HG03103 (cell line): ENCODE measurements at regions not wholly inside any gene's neighbourhood (a gene's known extent, or its start where the extent isn't known, plus 50 kb on each side); places are given as distances from the start of the nearest gene placed in this dataset.

Experiments
- ATAC-seq: cut with Tn5 transposase; IDR thresholded peaks from one replicate; pipeline ENCODE4 v1.9.1; 2021; ENCODE audit warnings: low read depth; ENCODE audit not compliant: unreplicated experiment

DNA sequence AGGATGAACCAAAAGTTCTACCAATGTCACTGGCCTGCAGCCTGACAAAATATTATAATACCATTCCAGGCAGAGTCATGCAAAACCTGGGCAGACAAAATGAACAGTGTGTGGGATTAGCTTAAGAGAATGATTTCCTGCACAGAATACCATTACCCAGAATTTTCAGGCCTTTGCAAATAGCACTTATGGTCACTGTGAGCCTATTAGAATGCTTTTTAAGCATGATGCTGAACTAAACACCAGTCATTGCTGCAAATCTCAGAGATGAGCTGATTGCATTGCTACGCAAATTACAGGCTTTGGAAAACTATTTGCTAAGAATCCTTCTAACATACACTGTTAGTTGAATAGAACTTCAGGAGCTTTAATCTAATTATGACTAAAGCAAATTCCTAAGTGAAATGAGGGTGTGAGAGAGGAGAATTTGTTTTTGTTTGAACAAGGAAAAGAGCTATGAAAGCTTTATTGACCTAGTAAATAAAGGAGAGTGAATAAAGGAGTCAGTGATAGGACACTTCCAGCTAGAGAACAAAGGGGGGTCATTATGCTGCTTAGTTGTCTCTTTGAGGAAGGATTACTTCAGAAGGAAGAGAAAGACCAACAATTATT lies 398.8 kb downstream of the HS3ST3B1 start:
- ATAC-seq = no peak

DNA sequence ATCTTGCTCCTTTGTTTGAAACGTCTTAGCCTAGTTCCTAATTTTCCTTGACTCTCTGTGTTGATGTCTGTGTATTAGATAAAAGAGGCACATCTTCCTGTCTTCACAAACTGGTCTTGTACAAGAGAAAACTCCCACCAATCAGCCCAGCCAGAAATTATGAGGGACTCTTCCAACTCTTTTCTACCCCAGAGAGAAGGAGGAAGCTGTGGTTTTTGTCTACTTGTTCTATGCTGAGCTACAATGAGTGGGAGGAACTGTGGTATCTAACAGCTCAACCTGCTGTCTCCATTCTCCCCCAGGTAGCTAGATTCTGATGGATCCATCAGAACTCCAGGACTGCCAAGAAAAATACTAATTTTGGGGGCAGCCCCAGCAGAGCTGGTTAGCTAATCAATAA lies 392.5 kb downstream of the HS3ST3B1 start:
- ATAC-seq = no peak

DNA sequence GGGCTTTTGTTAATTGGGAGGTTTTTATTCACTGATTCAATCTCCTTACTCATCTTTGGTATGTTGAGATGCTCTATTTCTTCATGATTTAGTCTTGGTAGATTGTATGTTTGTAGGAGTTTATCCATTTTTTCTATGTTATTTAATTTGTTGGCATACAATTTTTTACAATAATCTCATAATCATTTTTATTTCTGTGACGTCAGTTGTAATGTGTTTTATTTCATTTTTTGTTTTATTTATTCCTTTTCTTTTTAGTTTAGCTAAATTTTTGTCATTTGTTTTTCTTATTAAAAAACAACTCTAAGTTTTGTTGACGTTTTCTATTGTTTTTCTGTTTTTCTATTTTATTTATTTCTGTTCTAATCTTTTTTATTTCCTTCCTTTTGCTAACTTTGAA lies 389.8 kb downstream of the HS3ST3B1 start:
- ATAC-seq = no peak

DNA sequence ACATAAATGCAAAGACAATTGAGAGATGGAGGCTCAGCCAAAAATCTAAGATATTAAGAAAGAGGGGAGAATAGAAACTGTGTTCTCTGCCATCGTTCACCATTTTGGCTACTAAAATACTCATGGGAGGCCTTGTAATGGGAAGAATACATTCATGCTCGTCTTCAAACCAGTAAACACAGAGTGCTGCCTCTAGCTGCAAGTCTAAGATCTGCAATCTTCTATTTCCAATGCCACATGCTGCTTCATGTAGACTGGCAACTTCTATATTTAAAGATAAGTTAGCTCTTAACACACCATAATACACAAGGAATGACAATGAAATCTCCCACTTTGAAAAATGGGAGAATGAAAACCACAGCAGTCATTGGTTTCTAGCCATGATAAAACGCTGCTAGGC lies 387.3 kb downstream of the HS3ST3B1 start:
- no peak for ATAC-seq

DNA sequence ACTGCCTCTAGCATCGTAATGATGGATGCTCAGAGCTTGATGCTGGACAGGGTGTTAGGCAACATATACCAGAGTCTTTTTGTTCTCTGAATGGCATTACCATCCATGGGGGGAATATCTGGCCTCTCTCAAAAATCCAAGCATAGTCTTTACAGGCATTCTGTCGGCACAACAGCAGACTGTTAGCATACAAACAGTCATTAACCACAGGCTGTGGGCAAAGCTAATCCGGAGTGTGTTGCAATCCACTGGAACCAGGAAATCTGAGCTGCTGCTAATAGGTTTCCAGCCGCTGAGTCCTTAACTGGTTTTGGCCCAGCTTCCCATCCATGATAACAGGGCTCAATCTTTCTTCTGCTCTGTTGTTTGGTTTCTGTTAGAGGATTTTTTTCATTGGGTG lies 371.9 kb downstream of the HS3ST3B1 start:
- ATAC-seq = no peak

DNA sequence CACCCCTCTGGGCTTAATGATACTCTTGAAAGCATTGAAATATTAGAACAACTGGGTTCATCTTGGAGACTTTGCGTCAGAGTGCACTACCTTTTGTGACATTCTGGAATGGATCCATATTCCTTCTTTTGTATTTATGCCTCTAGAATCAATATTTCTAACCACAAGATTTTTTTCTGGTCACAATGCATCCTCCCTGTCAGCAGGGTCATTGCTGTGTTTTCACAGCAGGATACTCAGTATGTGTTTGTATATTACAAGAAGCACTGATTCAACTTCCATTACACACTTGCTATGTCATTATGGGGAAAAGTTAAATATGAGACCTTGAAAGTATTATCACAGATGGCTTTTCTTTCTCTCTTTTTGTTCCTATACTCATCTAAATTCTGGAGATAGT lies 370.0 kb downstream of the HS3ST3B1 start:
- ATAC-seq = no peak

DNA sequence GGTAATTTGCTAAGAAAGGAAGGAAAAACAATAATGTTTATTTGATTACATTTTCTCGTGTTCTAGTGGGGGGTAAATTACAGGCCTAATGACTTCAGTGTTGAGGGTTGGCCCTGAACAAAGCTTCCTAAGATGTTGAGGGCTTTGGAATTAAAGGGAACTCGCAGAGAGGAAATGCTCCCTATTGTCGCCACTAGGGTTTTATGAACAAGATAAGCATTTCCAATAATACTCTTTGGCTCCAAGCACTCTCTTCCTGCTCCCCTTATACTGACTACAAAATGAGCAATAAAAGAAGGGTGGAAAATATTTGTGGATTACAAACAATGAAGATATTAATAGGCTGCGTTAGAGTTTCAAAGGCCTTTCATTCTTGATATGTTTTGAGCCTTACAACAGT lies 363.6 kb downstream of the HS3ST3B1 start:
- ATAC-seq = no peak

DNA sequence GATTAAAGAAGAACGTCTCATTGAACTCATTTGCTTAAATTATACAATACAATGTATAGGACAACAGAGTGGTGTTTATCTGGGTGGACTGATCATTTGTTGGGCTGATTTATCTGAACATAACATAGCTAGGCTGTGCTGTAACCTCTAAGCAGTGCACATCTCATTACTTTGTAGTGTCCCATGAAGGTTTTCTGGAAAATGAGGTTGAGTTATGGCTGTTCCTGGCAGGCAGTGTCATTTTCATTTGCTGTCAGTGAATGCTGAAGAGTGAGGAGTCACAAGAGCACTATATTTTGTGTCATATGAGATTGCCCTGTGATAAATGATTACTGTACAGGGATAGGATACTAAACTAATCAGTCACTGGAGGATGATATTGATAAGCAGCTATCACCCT lies 340.2 kb downstream of the HS3ST3B1 start:
- no peak for ATAC-seq

DNA sequence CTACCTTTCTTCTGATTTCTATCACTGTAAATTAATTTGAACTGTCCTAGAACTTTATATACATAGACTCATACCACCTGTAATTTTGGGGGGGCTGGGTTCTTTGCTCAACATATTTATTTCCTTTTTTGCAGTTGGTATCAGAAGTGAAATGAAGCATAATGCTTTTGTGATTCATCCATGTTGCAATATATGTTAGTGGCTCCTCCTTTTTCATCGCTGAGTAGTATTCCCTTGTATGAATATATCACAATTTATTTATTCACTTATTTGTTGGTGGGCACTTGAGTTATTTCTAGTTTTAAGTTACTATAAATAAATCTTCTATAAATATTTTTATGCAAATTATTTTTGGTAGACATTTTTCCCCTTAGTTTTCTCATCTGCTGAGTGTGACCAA lies 336.4 kb downstream of the HS3ST3B1 start:
- no peak for ATAC-seq

DNA sequence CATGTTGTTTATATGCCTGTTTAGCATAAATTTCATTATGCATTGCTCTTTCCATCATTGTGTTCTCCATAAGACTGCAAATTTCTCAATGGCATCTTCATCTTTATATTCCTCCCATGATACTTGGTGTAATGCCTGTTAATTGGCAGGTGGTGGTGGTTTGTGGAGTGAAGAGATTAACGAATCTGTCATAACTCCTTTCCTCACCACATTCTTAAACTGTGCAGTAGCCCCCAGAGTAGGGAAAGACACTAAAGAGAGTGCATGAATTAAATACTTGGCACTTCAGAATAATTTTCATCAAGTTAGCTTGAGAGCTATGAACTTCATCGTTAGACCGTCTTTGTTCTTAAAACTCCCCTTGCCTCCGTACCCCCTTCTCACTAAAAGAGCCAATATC lies 329.7 kb downstream of the HS3ST3B1 start:
- no peak for ATAC-seq

DNA sequence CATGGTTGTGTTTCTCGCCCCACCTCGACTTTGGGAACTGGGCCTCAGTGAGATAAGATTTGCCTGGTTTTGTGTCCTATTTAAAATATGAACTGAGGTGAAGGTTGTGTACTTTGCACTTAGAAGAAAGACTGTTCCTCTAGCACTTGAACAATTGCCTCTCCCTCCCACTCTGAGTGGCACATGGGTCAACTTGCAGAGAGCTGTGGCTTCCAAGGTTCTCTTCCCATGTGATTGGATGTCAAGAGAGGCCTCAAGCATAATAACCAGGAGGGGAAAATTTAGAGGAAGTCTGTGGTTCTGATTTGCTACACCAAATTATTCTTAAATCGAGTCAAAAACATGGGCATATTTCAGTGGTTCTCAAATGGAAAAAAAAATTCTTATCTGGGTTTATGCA lies 329.2 kb downstream of the HS3ST3B1 start:
- ATAC-seq = no peak

DNA sequence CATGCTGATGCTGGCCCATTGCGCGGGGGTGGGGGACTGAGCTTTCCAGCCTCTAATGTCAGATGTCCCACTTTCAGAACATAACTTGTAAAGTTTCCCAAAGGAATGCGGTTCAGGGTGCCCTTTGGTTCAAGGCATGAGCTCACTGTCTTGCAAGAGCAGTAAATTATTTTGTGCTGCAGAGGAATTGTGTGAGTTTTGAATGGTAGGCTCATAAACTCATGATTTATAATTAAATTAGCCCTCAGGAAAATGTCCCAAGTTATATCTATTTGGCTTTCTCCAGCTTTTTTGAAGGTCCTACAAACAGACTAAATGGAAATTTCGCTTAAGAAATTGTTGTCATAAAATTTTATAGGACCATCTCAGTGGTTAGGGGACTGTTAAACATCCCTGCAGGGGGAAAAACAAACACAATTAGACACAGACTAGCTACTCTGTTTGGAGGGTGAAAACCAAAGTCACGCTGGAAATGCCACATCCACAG lies 321.8 kb downstream of the HS3ST3B1 start:
- no peak for ATAC-seq

DNA sequence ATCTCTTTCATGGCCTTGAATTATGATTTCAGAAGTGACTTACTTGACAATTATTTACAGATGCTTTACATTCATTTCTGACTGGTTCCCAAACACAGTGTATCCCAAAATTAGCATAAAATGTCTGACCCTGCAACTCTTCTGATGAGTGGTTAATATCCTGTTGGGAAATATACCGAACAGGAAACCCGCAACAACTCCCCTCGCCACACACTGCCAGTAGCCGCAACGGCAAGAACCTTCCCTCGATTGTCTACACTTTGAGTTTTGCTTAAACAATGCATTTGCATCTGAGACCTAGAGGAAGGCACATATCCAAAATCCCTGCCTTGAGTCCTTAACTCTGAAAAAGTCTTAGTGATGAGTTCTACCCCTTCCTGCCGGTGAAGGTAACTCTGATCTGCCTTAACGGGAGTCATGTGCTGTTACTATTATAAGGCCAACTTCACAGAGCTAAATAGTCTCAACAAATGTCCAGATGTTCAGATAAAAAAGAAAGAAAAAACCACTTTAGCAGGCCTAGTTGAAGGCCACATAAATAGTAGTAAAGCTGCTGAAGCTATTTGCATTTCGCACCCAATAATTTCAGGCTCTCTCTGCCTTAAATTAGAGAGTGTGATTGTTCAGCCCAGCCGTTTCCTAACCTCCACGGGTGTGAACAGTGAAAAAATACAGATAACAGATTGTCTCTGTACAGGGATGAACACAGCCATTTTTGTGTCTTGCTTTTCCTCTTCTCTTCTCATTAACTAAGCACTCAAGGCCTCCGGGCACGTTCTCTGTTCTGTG lies 321.1 kb downstream of the HS3ST3B1 start:
- no peak for ATAC-seq

DNA sequence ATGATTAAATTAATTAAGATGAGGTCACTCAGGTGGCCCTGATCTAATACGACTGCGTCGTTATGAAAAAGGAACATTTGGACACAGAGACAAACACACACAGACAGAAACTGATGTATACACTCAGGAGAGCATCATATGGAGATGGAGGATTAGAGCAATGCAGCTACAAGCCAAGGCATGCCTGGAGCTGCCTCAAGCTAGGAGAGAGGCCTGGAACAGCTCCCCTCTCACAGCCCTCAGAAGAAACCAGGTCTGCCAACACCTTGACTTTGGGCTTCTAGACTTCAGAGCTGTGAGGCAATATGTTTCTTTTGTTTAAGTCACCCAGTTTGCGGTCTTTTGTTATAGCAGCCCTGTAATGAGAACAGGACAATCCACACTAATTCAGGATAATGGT lies 318.9 kb downstream of the HS3ST3B1 start:
- no peak for ATAC-seq

DNA sequence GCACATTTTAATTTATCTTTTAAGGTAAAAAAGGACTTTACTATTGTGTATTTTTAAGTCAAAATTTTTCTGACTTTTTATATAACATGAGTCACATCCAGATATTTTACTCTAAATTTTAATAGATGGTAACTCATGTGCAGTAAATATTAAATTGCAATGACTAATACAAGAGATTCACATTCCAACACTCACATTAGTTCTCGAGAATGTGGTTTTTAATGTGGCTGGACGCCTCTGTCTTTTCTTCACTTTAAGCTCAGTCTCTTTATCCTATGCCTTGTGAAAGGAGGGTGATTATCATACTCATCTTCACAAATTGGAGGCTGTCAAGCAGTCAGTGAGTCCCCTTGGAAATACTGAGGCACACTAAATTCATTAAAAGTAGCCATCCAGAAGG lies 315.6 kb downstream of the HS3ST3B1 start:
- ATAC-seq = no peak

DNA sequence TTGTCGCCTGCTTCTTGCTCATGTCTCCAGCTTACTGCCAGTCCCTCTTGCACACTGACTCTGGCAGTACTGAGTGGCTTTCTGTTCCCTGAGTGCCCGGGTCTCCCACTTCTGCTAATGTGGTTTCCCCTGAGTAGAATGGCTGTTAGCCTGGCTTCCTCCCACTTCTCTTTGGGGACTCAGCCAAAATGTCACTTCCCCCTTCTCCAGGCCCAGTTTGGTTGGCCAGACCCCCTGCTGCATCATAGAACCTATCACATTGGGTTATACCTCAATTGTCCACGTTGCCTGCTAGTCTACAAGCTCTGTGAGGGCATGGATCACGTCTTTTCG lies 304.4 kb downstream of the HS3ST3B1 start:
- peak; percentile 70 for ATAC-seq

DNA sequence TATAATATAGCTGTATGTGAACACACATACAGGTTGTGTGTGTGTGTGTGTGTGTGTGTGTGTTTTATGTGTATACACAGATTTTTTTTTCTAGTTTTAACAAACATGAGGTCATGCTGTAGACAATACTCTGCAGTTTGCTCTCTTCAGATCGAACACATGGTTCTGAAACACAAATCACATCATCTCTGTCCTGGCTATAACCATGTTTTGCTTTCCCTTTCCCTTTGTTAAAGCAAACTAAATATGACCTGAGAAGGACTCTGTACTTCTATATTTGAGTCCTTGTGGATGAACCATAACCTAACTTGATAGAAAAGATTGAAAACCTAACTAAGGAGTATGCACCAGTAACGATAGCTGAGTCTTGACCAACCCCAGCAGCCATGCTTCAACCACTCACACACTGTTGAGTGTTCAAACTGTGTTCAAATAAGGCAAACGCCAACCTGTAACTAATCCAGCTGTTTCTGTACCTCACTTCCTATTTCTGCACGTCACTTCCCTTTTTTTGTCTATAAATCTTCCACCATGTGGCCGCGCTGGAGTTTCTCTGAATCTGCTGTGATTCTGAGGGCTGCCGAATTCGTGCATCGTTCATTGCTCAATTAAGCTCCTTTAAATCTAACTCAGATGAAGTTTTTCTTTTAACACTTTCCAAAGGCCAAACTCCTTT lies 303.8 kb downstream of the HS3ST3B1 start:
- ATAC-seq = no peak

DNA sequence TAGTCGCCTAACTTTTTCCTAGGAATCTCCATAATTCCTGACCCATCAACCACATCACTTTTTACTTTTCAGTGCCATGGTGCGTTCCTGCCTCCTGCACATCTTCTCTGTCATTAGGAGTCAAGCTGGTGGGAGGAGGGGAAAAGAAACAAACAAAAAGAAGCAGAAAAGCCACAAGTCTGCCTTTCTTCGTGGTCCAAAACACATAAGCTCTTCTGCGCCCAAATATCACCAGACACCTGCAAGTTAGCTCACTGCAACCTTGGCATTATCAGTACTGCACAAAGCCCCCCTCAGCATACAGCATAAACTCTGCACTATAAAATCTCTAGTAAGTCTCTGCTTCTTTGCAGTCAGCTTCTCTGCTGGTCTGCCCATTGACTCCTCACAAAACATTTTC lies 295.3 kb downstream of the HS3ST3B1 start:
- ATAC-seq = no peak

DNA sequence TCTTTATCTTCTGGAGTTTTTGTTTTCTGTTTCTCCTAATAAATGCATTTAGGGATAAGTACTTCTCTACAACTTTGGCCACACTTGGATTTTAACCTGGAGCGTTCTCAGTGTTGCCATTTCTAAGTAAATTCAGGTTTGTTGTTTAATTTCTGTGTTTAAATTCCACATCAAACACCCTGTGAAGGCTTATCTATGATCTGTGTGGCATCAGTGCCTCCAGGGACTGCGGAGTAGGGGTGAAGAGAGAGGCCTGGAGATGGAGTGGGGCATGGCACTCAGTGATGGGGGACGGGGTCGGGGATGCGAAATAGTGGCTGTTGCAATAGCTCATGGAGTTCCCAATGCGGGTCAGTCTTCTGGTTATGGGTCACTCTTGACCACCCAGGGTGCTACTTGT lies 294.8 kb downstream of the HS3ST3B1 start:
- ATAC-seq = no peak

DNA sequence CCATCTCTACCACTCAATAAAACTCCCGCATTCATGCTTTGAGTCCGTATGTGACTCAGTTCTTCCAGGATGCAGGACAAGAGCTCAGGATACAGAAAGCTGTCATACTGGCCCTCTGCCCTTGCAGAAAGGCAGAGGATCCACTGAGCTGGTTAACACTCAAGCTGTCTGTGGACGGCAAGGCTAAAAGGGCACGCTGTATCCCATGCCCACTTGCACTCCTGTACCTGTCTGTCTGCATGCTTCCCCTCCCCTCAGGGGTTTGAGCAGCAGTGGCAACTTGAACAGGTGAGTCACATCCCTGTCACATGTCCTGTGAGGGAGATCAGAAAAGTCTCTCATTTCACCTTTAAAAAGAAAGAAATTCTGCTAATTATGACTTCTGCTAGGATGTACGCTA lies 293.8 kb downstream of the HS3ST3B1 start:
- no peak for ATAC-seq

DNA sequence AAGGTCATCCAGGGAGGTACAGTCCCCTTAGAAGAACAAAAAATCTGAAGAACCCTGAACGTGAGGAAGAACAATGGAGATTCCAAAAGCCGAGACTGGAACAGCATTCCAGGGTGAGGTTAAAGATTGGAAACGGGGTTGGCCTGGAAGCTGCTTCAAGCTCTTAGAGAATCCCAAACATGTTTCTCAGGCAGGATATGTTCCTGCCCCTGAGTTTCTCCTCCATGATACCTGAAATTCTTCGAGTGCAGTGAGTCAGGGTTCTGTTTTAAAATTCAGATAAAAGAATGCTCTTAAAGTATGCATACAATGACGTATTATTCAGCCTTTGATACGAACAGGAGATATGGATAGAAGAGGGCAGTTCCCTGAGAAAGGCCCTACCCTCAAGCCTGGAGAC lies 293.1 kb downstream of the HS3ST3B1 start:
- ATAC-seq = no peak
